ENCODE measurements at regions not wholly inside any gene's neighbourhood (a gene's known extent, or its start where the extent isn't known, plus 50 kb on each side); places are given as distances from the start of the nearest gene placed in this dataset.

DNA sequence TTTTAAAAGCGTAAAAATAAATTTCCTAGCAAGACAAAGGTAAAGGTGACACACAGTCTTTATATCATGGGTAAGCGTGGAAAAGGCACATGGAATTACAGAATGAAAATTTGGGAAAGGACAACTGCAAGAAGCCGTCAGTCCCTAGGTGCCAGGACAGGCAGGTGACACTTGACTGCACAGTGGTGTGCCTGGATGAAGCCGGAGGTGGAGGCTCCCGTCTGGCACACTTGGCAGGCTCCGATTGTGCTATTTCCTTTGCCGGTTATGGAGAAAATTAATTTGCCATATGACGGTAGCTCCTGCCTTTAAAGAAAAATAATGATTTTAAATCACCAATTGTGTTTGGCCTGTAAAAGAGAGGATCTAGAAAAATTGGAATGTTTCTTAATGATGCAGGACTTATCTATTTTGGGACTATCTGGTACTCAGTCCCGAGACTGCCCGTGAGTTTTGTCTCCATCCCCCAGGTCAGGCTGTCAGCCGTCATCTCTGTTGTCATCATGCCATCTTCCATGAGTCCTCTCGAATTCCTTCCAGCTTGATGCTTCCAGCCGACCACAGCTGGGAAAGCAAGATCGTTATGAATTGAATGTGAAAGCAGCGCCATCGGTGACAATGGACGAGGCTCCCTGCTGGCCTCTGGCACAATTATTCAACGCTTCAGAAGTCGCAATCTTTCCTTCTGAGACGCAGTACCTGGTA lies 56.2 kb upstream of the MGMT start:
- TF ChIP-seq, protein P1, sequence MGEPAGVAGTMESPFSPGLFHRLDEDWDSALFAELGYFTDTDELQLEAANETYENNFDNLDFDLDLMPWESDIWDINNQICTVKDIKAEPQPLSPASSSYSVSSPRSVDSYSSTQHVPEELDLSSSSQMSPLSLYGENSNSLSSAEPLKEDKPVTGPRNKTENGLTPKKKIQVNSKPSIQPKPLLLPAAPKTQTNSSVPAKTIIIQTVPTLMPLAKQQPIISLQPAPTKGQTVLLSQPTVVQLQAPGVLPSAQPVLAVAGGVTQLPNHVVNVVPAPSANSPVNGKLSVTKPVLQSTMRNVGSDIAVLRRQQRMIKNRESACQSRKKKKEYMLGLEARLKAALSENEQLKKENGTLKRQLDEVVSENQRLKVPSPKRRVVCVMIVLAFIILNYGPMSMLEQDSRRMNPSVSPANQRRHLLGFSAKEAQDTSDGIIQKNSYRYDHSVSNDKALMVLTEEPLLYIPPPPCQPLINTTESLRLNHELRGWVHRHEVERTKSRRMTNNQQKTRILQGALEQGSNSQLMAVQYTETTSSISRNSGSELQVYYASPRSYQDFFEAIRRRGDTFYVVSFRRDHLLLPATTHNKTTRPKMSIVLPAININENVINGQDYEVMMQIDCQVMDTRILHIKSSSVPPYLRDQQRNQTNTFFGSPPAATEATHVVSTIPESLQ (CRISPR knock-in tag; IDR thresholded peaks at IDR 0.05) = no peak
- TF ChIP-seq, protein P2, sequence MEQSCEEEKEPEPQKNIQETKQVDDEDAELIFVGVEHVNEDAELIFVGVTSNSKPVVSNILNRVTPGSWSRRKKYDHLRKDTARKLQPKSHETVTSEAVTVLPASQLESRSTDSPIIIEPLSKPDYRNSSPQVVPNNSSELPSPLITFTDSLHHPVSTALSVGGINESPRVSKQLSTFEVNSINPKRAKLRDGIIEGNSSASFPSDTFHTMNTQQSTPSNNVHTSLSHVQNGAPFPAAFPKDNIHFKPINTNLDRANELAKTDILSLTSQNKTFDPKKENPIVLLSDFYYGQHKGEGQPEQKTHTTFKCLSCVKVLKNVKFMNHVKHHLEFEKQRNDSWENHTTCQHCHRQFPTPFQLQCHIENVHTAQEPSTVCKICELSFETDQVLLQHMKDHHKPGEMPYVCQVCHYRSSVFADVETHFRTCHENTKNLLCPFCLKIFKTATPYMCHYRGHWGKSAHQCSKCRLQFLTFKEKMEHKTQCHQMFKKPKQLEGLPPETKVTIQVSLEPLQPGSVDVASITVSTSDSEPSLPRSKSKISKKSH (CRISPR knock-in tag; IDR thresholded peaks at IDR 0.05) = no peak
- TF ChIP-seq SLC30A9 (CRISPR knock-in tag; IDR thresholded peaks at IDR 0.05) = no peak
- no peak for TF ChIP-seq ETV6 (IDR thresholded peaks at IDR 0.05; ENCODE audit: borderline replicate concordance in 1 of 2, low read depth in 2 of 2, low read length in 1 of 2)
- no peak for TF ChIP-seq ETV6 (CRISPR knock-in tag; IDR thresholded peaks at IDR 0.05; ENCODE audit: borderline replicate concordance)
- no peak for TF ChIP-seq BDP1 (IDR thresholded peaks at IDR 0.05; ENCODE audit: insufficient read depth, insufficient read length)
- TF ChIP-seq, protein P3, sequence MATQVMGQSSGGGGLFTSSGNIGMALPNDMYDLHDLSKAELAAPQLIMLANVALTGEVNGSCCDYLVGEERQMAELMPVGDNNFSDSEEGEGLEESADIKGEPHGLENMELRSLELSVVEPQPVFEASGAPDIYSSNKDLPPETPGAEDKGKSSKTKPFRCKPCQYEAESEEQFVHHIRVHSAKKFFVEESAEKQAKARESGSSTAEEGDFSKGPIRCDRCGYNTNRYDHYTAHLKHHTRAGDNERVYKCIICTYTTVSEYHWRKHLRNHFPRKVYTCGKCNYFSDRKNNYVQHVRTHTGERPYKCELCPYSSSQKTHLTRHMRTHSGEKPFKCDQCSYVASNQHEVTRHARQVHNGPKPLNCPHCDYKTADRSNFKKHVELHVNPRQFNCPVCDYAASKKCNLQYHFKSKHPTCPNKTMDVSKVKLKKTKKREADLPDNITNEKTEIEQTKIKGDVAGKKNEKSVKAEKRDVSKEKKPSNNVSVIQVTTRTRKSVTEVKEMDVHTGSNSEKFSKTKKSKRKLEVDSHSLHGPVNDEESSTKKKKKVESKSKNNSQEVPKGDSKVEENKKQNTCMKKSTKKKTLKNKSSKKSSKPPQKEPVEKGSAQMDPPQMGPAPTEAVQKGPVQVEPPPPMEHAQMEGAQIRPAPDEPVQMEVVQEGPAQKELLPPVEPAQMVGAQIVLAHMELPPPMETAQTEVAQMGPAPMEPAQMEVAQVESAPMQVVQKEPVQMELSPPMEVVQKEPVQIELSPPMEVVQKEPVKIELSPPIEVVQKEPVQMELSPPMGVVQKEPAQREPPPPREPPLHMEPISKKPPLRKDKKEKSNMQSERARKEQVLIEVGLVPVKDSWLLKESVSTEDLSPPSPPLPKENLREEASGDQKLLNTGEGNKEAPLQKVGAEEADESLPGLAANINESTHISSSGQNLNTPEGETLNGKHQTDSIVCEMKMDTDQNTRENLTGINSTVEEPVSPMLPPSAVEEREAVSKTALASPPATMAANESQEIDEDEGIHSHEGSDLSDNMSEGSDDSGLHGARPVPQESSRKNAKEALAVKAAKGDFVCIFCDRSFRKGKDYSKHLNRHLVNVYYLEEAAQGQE (IDR thresholded peaks at IDR 0.05; ENCODE audit: borderline replicate concordance) = no peak
- TF ChIP-seq, protein P3 (CRISPR knock-in tag; IDR thresholded peaks at IDR 0.05; ENCODE audit: low read depth) = no peak
- TF ChIP-seq YY1 (IDR thresholded peaks at IDR 0.05; ENCODE audit: borderline replicate concordance in 1 of 3, control insufficient read depth in 1 of 3, extremely low read depth in 1 of 3, insufficient read depth in 3 of 3, insufficient read length in 1 of 3, insufficient replicate concordance in 2 of 3, low read depth in 1 of 3, low read length in 2 of 3) = no peak

All from K562 (cell line).